ENCODE measurements at regions not wholly inside any gene's neighbourhood (a gene's known extent, or its start where the extent isn't known, plus 50 kb on each side); places are given as distances from the start of the nearest gene placed in this dataset.

DNA sequence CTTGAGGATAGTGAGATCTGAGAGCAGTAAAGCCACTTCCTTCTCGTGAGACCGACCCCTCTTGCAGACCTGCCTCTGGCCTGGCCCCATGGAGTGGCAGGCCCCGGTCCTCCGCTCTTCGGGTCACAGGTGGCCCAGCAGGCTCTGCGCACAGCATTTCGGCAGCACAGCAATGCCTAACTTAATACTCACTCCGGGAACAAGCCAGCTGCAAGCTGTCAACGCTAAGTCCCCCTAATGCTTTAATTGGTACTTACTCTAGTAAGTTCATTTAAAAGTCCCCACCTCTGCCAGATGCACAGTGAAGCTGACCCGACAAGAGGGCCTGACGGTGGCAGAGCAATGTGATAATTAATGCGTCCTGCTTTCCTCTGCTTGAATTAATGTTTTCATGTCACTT lies 349.3 kb upstream of the B3GAT1 start:
- Mint-ChIP-seq H3K4me1 (ENCODE audit: low read depth) (no peaks in the 10 kb centered on the region), H3K36me3 (no peaks in the 10 kb centered on the region), H3K9me3 (no peaks in the 10 kb centered on the region), H3K4me3 (no peak overlapping the region), H3K27ac (no peak overlapping the region), H3K27me3 (peaks cover 8% of the 10 kb centered on the region)
- intact Hi-C loops (cut with micrococcal nuclease), result no loop called here
- CTCF ChIA-PET, result no interaction called here
- no peak for DNase-seq
- POLR2A ChIA-PET, result no interaction called here

DNA sequence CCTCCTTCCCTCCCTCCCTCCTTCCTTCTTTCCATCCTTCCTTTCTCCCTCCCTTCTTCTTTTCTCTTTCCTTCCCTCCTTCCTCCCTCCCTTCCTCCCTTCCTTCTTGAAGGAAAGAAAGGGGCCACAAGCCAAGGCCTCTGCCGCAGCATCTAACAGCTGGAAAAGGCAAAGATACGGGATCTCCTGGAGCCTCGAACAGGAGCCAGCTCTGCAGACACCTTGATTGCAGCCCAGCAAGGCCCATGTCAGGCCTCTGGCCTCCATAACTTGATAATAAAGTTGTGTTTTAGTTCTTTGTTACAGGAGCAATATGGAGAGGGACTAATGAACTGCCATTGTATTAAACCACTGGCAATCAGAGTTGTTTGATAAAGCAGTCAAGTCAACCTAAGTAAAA lies 348.9 kb upstream of the B3GAT1 start:
- no peaks in the 10 kb centered on the region for H3K4me1 Mint-ChIP-seq (ENCODE audit: low read depth)
- H3K27me3 Mint-ChIP-seq, result peaks cover 6% of the 10 kb centered on the region
- ChIA-PET CTCF (no interaction called here), POLR2A (no interaction called here)
- no peak overlapping the region for H3K27ac Mint-ChIP-seq
- no peak overlapping the region for H3K4me3 Mint-ChIP-seq
- no peaks in the 10 kb centered on the region for H3K36me3 Mint-ChIP-seq
- H3K9me3 Mint-ChIP-seq, result no peaks in the 10 kb centered on the region
- intact Hi-C loops (cut with micrococcal nuclease), result no loop called here
- DNase-seq, result no peak

DNA sequence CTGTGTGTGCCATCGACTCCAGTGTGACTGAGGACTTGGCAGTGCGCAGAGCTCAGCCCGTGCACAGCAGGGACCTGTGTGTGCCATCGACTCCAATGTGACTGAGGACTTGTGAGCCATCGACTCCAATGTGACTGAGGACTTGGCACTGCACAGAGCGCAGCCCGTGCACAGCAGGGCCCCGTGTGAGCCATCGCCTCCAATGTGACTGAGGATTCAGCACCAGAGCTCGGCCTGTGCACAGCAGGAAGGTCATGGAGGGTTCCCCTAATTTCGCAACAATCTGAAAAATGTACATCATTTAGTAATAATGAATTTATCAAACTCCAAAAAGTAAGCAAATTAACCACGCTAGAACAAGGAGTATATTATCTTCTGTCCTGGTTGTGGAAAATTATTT lies 348.3 kb upstream of the B3GAT1 start:
- no peaks in the 10 kb centered on the region for H3K4me1 Mint-ChIP-seq (ENCODE audit: low read depth)
- DNase-seq, result no peak
- no peak overlapping the region for H3K4me3 Mint-ChIP-seq
- ChIA-PET CTCF (no interaction called here), POLR2A (no interaction called here)
- H3K9me3 Mint-ChIP-seq, result no peaks in the 10 kb centered on the region
- H3K27me3 Mint-ChIP-seq, result peaks cover 5% of the 10 kb centered on the region
- H3K36me3 Mint-ChIP-seq, result no peaks in the 10 kb centered on the region
- H3K27ac Mint-ChIP-seq, result no peak overlapping the region
- intact Hi-C loops (cut with micrococcal nuclease), result no loop called here

GRCh38 chr11:134759855-134760254 lies 347.8 kb upstream of the B3GAT1 start:
- no peak for DNase-seq
- no peaks in the 10 kb centered on the region for H3K9me3 Mint-ChIP-seq

GRCh38 chr11:134759274-134759673 lies 347.2 kb upstream of the B3GAT1 start:
- POLR2A ChIA-PET, result no interaction called here
- Mint-ChIP-seq H3K4me1 (ENCODE audit: low read depth) (no peaks in the 10 kb centered on the region), H3K4me3 (no peak overlapping the region), H3K9me3 (no peaks in the 10 kb centered on the region), H3K27ac (no peak overlapping the region), H3K27me3 (peaks cover 3% of the 10 kb centered on the region), H3K36me3 (no peaks in the 10 kb centered on the region)
- intact Hi-C loops (cut with micrococcal nuclease), result no loop called here
- CTCF ChIA-PET, result no interaction called here
- DNase-seq, result no peak

More at GRCh38 chr11:134759855-134760254, 347.8 kb upstream of the B3GAT1 start:
- POLR2A ChIA-PET, result no interaction called here
- Mint-ChIP-seq H3K4me3 (no peak overlapping the region), H3K36me3 (no peaks in the 10 kb centered on the region), H3K27ac (no peak overlapping the region), H3K4me1 (ENCODE audit: low read depth) (no peaks in the 10 kb centered on the region), H3K27me3 (peaks cover 4% of the 10 kb centered on the region)
- CTCF ChIA-PET, result no interaction called here
- intact Hi-C loops (cut with micrococcal nuclease), result no loop called here

DNA sequence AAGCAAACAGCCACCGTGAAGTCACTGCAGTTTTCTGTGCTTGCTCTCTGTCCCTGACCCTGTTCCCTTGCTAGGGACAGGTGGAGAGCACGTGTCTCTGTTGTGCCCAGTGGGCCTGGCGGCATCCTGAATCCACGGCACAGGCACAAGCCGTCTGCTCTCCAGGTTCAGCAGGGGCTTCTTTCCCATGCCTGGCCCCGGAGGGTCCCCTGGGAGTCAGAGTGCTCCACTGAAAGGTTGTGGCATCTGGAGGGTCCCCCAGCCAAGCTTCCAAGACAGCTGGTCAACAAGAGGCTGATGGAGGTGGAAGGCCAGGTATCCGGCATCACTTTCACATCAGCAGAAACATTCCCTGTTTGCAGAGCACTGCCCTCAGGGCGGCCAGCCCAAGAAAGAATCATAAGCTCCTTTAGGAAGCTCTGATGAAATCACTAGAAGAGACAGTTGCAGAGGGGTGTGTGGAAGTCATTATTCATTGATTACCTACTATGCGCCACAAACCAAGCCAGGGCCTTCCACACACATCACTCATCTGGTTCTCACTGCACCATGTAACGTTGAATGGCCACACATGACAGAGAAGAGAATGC lies 346.4 kb upstream of the B3GAT1 start:
- Mint-ChIP-seq H3K27me3 (peaks cover 3% of the 10 kb centered on the region), H3K27ac (no peak overlapping the region), H3K9me3 (no peaks in the 10 kb centered on the region), H3K4me3 (no peak overlapping the region), H3K36me3 (no peaks in the 10 kb centered on the region), H3K4me1 (ENCODE audit: low read depth) (no peaks in the 10 kb centered on the region)
- POLR2A ChIA-PET, result no interaction called here
- intact Hi-C loops (cut with micrococcal nuclease), result no loop called here
- DNase-seq, result no peak
- CTCF ChIA-PET, result no interaction called here

GRCh38 chr11:134757633-134758032 lies 345.6 kb upstream of the B3GAT1 start:
- Mint-ChIP-seq H3K27ac (no peak overlapping the region), H3K9me3 (no peaks in the 10 kb centered on the region), H3K4me3 (no peak overlapping the region), H3K27me3 (no peaks in the 10 kb centered on the region), H3K4me1 (ENCODE audit: low read depth) (no peaks in the 10 kb centered on the region), H3K36me3 (no peaks in the 10 kb centered on the region)
- CTCF ChIA-PET, result no interaction called here
- intact Hi-C loops (cut with micrococcal nuclease), result no loop called here
- POLR2A ChIA-PET, result no interaction called here
- no peak for DNase-seq

GRCh38 chr11:134756811-134757540 lies 344.9 kb upstream of the B3GAT1 start:
- Mint-ChIP-seq H3K27ac (no peak overlapping the region), H3K9me3 (no peaks in the 10 kb centered on the region), H3K36me3 (no peaks in the 10 kb centered on the region), H3K4me1 (ENCODE audit: low read depth) (no peaks in the 10 kb centered on the region), H3K27me3 (no peaks in the 10 kb centered on the region), H3K4me3 (no peak overlapping the region)
- no peak for DNase-seq
- POLR2A ChIA-PET, result no interaction called here
- CTCF ChIA-PET, result no interaction called here
- intact Hi-C loops (cut with micrococcal nuclease), result no loop called here

DNA sequence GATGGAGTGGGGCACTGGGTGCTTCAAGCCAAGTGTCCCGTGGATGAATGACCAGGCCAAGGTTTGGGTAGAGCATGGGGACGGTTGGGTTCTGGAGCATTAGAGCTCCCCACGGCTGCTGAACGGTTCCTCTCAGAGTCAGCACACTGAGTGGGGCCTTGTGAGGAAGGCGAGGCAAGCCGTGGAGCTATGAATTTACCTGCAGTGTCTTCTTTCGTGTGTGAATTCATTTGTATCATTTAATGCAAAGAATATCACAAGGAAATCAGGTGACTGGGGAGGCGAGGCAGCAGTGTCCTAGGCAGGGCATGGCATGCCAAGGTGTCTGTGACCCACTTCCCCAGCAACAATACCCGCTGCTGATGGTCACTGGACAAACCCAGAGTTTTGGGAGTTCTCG lies 343.5 kb upstream of the B3GAT1 start:
- intact Hi-C loops (cut with micrococcal nuclease), result no loop called here
- H3K27ac Mint-ChIP-seq, result no peak overlapping the region
- DNase-seq, result no peak
- no peaks in the 10 kb centered on the region for H3K4me1 Mint-ChIP-seq (ENCODE audit: low read depth)
- peaks cover 2% of the 10 kb centered on the region for H3K27me3 Mint-ChIP-seq
- H3K4me3 Mint-ChIP-seq, result no peak overlapping the region
- ChIA-PET POLR2A (no interaction called here), CTCF (no interaction called here)
- H3K36me3 Mint-ChIP-seq, result no peaks in the 10 kb centered on the region
- no peaks in the 10 kb centered on the region for H3K9me3 Mint-ChIP-seq

DNA sequence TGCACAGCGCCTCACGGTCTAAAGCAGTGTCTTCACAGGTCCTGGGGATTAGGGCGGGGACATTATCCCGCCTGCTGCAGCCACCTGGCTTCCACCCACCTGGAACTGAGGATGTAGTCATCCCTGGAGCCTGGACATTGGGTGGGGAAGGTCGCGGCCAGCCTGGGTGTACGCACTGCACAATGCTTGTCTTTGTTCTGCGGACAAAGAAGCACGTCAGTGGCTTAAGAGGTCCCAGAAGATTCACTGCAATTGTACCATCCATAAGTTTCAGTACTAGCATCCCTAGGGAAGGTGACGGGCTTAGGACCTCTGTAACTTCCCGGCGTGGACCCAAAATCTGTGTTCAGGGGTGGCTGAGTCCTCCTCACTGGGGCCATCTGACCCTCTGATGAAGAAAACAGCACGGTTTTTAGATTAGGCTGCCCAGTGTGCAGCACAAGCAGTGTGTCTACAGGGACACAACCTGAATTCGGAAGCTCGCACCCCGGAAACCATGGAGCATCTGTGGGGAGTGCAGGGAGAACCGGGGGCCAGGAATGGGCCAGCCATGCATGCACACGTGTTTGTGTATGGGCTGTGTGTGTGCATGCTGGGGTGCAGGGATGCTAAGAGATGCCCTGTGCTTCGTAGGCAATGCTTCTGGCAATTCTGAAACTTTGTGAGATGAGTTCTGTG lies 342.6 kb upstream of the B3GAT1 start:
- intact Hi-C loops (cut with micrococcal nuclease), result no loop called here
- Mint-ChIP-seq H3K36me3 (no peaks in the 10 kb centered on the region), H3K27ac (no peak overlapping the region), H3K4me3 (no peak overlapping the region), H3K9me3 (no peaks in the 10 kb centered on the region), H3K4me1 (ENCODE audit: low read depth) (no peaks in the 10 kb centered on the region), H3K27me3 (peaks cover 2% of the 10 kb centered on the region)
- CTCF ChIA-PET, result no interaction called here
- no peak for DNase-seq
- POLR2A ChIA-PET, result no interaction called here

DNA sequence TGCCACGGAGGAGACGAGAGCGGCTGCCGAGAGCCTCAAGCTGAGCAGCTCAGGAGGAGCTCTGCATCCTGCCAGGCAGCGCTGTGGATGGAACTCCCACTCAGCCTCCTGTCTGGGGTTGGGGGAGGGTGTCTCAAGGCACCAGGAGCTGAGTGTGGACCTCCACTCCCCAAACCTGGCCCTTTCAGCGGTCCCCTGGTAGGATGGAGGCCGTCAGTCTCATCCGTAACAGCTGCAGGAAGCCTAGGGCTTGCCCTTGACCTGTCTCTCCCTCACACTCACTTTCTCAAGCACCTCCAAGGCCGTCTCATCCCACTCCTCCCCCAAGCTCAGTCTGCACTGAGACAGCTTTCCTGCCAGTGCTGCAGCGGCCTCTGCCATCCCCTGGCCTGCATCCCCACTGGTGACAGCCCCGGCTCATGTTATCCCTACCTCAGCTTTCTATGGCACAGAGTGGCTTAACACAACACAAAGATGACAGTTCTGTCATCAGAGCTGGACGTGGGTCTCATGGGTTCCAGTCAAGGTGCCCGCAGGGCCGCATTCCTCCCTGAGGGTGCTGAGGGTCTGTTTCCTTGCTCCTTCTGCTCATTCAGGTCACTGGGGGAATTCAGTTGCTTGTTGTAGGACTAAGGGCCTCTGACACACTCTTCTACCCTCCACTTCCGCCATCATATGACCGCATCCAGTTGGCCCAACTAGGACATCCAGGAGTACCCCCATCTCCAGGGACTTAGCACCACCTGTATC lies 341.9 kb upstream of the B3GAT1 start:
- CTCF ChIA-PET, result no interaction called here
- intact Hi-C loops (cut with micrococcal nuclease), result no loop called here
- POLR2A ChIA-PET, result no interaction called here
- H3K27me3 Mint-ChIP-seq, result peaks cover 2% of the 10 kb centered on the region
- no peaks in the 10 kb centered on the region for H3K9me3 Mint-ChIP-seq
- no peaks in the 10 kb centered on the region for H3K36me3 Mint-ChIP-seq
- H3K4me3 Mint-ChIP-seq, result no peak overlapping the region
- no peak overlapping the region for H3K27ac Mint-ChIP-seq
- DNase-seq, result no peak
- H3K4me1 Mint-ChIP-seq (ENCODE audit: low read depth), result no peaks in the 10 kb centered on the region

GRCh38 chr11:134752964-134753770 lies 341.1 kb upstream of the B3GAT1 start:
- no peaks in the 10 kb centered on the region for H3K4me1 Mint-ChIP-seq (ENCODE audit: low read depth)
- H3K9me3 Mint-ChIP-seq, result no peaks in the 10 kb centered on the region
- DNase-seq, result no peak
- peaks cover 8% of the 10 kb centered on the region for H3K27me3 Mint-ChIP-seq
- ChIA-PET POLR2A (no interaction called here), CTCF (no interaction called here)
- H3K36me3 Mint-ChIP-seq, result no peaks in the 10 kb centered on the region
- H3K27ac Mint-ChIP-seq, result no peak overlapping the region
- no peak overlapping the region for H3K4me3 Mint-ChIP-seq
- intact Hi-C loops (cut with micrococcal nuclease), result no loop called here

Data from activated CD4-positive, alpha-beta memory T cell treated with anti-CD3 and anti-CD28 coated beads for 36 hours (primary cell).